ENCODE measurements at regions not wholly inside any gene's neighbourhood (a gene's known extent, or its start where the extent isn't known, plus 50 kb on each side); places are given as distances from the start of the nearest gene placed in this dataset.

DNA sequence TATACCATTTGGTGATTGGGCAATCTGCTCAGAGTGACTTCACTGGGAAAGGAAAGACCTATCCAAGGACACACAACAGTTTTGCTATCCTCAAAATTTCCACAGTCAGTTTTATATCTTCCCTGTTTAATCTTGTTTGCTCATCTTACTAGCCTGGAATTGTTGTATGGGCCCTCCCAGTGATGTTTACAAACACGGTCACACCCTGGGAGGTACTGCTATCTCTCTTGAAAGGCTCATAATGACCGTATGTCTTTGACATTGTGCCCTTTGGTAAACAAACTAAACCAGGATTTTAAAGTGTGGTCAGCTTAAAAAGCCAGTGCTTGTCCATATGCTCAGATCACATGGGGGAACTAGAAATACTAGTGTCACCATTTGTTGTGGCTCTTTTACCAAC, 277.0 kb downstream of the CDH2 start:
- DNase-seq, result no peak

DNA sequence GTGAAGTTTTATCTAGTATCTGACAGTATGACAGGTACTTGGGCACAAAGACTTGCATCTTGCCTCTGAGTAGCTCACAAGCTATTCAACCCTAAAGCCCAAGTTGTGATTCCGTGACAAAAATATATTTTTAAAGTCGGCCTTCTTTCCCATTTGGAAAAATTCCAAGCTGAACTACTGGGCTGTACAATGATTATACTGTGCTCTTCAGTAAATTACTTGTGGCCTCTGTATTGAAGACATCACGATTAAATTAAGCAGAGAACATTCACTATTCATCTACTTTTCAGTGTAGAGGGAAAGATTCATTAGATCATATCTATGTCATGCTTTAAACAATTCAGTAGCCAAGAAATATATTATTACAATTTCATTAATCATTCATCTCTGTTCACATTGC, 282.2 kb downstream of the CDH2 start:
- no peak for DNase-seq

DNA sequence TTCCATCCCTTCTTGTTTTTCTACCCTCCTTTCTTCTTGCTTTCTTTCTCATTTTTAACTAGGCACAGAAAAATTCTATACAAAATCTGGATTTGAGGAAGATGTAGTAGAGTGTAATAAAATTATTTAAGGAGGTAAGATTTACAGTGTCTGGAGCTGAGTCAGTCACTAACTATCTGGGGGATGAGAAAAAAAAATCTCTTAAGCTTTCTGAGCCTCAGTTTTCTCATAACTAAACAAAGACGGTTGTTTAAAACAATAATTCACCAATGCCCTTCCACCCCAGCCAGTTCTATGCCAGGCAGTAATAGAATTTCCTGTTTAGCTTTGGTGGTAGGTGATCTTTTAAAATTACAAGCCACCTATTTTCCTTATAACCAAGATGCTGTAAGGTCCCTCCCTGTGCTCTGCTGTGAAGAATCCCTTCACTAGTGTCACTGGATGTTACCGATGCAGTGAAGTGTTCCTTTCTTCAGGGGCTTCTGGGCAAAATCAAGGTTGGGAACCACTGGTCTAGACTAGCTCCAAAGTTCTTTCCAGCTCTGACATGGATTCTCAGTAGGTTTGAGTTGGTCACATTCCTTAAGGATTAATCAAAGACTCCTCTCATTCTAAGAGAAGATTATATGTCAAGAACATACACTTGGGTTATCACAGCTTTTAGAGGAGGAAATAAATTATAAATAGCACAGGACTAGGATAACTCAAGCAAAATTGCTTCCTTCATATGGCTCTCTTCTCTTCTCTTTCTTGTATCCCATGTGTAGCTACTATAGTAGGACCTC, 289.0 kb downstream of the CDH2 start:
- no peak for DNase-seq

GRCh38 chr18:27887287-27887686, 289.6 kb downstream of the CDH2 start:
- no peak for DNase-seq

GRCh38 chr18:27879540-27879939, 297.4 kb downstream of the CDH2 start:
- DNase-seq, result no peak

- no peak for DNase-seq
These were observed 305.2 kb downstream of the CDH2 start for GRCh38 chr18:27871726-27872125.

DNA sequence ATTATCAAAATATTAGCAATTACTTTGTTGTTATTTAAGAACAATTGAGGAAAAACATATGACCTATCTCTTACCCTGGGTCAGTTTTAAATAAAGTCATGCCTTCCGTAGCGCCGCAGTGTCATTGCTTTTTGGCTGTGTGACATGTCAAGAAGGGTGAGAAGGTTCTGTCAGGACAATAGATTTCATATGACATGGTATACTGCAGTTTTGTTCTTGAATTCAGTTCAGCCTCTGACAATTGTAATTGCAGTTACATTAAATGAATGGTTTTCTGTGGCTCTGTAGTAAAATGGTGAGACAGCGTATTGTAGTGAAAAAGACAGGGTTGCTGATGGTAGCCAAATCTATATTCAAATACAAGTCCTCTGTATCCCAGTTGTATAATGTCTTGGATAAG, 307.2 kb downstream of the CDH2 start:
- DNase-seq, result no peak

GRCh38 chr18:27865431-27865830, 311.5 kb downstream of the CDH2 start:
- DNase-seq, result no peak

- DNase-seq, result no peak
These were observed 313.0 kb downstream of the CDH2 start for GRCh38 chr18:27863780-27864430.

GRCh38 chr18:27862041-27862682, 314.8 kb downstream of the CDH2 start:
- DNase-seq, result no peak

GRCh38 chr18:27861539-27861938, 315.4 kb downstream of the CDH2 start:
- DNase-seq, result peak; percentile 29

- peak; percentile 79 for DNase-seq
These were observed 316.2 kb downstream of the CDH2 start for GRCh38 chr18:27860701-27861107.

GRCh38 chr18:27860011-27860410, 316.9 kb downstream of the CDH2 start:
- no peak for DNase-seq

DNA sequence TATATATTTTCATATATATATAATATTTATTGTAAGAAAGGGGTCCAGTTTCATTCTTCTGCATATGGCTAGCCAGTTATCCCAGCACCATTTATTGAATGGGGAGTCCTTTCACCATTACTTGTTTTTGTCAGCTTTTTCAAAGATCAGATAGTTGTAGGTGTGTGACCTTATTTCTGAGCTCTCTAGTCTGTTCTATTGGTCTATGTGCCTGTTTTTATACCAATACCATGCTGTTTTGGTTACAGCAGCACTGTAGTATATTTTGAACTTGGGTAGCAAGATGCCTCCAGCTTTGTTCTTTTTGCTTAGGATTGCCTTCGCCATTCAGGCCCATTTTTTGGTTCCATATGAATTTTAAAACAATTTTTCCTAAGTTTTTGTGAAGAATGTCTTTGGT, 320.1 kb downstream of the CDH2 start:
- no peak for DNase-seq

GRCh38 chr18:27855486-27855885, 321.4 kb downstream of the CDH2 start:
- DNase-seq, result no peak

DNA sequence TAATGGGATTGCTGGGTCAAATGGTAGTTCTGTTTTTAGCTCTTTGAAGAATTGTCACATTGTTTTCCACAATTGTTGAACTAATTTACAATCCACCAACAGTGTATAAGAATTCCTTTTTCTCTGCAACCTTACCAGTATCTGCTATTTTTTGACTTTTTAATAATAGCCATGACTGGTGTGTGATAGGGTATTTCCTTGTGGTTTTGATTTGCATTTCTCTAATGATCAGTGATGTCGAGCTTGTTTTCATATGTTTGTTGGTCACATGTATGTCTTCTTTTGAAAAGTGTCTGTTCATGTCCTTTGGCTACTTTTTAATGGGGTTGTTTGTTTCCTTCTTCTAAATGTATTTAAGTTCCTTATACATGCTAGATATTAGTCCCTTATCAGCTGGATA, 322.3 kb downstream of the CDH2 start:
- no peak for DNase-seq

GRCh38 chr18:27848336-27848735, 328.6 kb downstream of the CDH2 start:
- no peak for DNase-seq

GRCh38 chr18:27847412-27847811, 329.5 kb downstream of the CDH2 start:
- DNase-seq, result no peak

- DNase-seq, result no peak
These were observed 331.0 kb downstream of the CDH2 start for GRCh38 chr18:27845897-27846296.

DNA sequence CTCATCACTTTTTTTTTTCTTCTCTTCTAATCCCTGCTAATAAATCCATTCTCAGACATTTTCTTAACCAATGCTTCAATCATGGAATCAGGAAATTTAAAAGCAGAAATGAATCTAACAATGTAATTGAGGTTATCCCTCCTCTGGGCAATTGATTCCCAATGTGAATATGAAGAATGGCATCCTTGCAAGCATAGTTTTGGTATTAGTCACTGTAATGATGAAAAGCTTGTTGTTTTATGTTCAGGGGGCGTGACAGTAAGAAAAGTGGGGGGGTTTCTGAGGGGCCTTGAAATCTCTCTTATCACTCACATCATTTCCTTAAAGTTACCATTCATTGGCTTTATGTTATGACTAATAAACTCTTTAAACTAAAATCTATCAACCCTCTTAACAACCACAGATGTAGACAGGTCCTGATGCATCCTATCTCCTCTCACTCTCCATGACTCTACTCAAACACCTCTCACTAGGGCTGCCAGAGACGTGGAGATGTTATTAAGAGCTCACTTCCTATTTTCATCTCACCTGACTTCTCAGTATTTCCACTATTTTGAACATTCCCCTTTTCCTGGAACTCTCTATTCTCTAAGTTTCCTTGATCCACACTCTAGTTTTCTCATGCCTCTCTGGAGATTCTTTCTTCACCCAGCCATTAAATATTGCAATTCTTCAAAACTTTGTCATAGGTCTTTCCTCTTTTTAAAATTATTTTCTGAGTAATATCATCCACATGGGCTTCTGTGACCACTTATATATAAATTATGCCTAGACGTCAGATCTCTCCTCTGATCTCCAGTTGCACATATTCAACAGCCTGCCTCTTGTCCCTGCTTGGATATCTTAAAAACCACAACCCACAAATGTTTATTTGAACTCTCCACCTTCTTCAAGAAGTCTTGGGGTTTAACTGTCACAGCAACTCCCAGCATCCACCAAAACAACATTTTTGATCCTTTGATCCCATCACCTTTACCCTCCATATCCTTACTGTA, 332.9 kb downstream of the CDH2 start:
- DNase-seq, result no peak

- DNase-seq, result no peak
These were observed 337.8 kb downstream of the CDH2 start for GRCh38 chr18:27839141-27839540.

DNA sequence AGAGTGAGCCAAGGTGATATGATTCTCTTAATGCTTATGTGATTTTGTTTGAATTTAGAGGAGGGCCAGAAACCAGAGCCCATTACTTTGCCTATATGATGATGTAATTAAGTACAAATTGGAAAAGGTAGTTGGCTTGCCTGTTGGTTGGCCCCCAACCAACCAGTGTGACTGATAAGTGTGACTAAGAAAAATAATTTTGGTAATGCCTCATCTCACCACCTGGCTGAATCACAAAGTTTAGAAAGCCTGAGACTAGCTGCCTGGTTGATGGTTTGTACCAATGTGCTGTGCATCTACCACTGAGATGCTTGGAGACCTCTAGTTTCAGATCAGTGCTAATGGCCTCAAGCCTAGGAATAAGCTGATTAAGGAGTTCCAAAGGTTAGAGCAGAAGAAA, 338.7 kb downstream of the CDH2 start:
- DNase-seq, result no peak

GRCh38 chr18:27826101-27826500, 350.8 kb downstream of the CDH2 start:
- no peak for DNase-seq

Data from femur (tissue), 1 donor.